ENCODE measurements at regions not wholly inside any gene's neighbourhood (a gene's known extent, or its start where the extent isn't known, plus 50 kb on each side); places are given as distances from the start of the nearest gene placed in this dataset.

DNA sequence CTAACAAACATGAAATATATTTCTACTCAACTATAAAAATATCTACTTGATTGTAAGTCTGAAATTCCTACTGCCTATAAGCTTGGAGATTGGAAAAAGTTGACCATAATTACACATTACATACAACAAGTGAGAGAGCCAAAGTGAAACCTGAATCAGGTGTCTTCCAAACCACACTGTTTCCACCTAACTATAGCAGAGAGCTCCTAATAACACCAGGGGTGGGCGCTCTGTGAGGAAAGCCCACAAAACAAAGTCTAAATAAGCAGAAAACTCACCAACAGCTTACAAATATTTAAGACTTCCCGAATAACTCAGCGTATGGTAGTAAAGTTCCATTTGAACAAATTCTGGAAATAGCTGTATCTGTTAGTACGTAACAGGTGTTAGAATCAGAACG lies 119.9 kb downstream of the GPR37 start:
- TF ChIP-seq, protein P1, sequence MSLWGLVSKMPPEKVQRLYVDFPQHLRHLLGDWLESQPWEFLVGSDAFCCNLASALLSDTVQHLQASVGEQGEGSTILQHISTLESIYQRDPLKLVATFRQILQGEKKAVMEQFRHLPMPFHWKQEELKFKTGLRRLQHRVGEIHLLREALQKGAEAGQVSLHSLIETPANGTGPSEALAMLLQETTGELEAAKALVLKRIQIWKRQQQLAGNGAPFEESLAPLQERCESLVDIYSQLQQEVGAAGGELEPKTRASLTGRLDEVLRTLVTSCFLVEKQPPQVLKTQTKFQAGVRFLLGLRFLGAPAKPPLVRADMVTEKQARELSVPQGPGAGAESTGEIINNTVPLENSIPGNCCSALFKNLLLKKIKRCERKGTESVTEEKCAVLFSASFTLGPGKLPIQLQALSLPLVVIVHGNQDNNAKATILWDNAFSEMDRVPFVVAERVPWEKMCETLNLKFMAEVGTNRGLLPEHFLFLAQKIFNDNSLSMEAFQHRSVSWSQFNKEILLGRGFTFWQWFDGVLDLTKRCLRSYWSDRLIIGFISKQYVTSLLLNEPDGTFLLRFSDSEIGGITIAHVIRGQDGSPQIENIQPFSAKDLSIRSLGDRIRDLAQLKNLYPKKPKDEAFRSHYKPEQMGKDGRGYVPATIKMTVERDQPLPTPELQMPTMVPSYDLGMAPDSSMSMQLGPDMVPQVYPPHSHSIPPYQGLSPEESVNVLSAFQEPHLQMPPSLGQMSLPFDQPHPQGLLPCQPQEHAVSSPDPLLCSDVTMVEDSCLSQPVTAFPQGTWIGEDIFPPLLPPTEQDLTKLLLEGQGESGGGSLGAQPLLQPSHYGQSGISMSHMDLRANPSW (CRISPR knock-in tag; IDR thresholded peaks at IDR 0.05; ENCODE audit: borderline replicate concordance), result no peak
- TF ChIP-seq, protein P2, sequence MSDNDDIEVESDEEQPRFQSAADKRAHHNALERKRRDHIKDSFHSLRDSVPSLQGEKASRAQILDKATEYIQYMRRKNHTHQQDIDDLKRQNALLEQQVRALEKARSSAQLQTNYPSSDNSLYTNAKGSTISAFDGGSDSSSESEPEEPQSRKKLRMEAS (IDR thresholded peaks at IDR 0.05), result no peak
- TF ChIP-seq POLR2A (IDR thresholded peaks at IDR 0.05; ENCODE audit: insufficient read depth in 1 of 2, low read depth in 2 of 2, low read length in 2 of 2) (no peak), BCL6 (CRISPR knock-in tag; IDR thresholded peaks at IDR 0.05) (no peak), TAF1 (CRISPR knock-in tag; IDR thresholded peaks at IDR 0.05) (no peak), CREB1 (IDR thresholded peaks at IDR 0.05) (no peak), CREB1 (CRISPR knock-in tag; IDR thresholded peaks at IDR 0.05) (no peak), RAD21 (CRISPR knock-in tag; IDR thresholded peaks at IDR 0.05) (no peak), NFYB (CRISPR knock-in tag; IDR thresholded peaks at IDR 0.05) (no peak), SRSF4 (IDR thresholded peaks at IDR 0.05; ENCODE audit: low read depth, low read length, poor library complexity, severe bottlenecking) (no peak), U2AF1 (optimal IDR thresholded peaks at IDR 0.05; ENCODE audit: low read depth, low read length) (no peak), ZC3H4 (CRISPR knock-in tag; IDR thresholded peaks at IDR 0.05; ENCODE audit: borderline replicate concordance) (no peak)
- TF ChIP-seq, protein P3, sequence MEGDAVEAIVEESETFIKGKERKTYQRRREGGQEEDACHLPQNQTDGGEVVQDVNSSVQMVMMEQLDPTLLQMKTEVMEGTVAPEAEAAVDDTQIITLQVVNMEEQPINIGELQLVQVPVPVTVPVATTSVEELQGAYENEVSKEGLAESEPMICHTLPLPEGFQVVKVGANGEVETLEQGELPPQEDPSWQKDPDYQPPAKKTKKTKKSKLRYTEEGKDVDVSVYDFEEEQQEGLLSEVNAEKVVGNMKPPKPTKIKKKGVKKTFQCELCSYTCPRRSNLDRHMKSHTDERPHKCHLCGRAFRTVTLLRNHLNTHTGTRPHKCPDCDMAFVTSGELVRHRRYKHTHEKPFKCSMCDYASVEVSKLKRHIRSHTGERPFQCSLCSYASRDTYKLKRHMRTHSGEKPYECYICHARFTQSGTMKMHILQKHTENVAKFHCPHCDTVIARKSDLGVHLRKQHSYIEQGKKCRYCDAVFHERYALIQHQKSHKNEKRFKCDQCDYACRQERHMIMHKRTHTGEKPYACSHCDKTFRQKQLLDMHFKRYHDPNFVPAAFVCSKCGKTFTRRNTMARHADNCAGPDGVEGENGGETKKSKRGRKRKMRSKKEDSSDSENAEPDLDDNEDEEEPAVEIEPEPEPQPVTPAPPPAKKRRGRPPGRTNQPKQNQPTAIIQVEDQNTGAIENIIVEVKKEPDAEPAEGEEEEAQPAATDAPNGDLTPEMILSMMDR (CRISPR knock-in tag; IDR thresholded peaks at IDR 0.05), result no peak
- TF ChIP-seq, protein P4, sequence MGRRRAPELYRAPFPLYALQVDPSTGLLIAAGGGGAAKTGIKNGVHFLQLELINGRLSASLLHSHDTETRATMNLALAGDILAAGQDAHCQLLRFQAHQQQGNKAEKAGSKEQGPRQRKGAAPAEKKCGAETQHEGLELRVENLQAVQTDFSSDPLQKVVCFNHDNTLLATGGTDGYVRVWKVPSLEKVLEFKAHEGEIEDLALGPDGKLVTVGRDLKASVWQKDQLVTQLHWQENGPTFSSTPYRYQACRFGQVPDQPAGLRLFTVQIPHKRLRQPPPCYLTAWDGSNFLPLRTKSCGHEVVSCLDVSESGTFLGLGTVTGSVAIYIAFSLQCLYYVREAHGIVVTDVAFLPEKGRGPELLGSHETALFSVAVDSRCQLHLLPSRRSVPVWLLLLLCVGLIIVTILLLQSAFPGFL (CRISPR knock-in tag; IDR thresholded peaks at IDR 0.05), result no peak
